ENCODE measurements at regions not wholly inside any gene's neighbourhood (a gene's known extent, or its start where the extent isn't known, plus 50 kb on each side); places are given as distances from the start of the nearest gene placed in this dataset.

- Histone ChIP-seq H2AFZ (ENCODE audit: insufficient read depth, low read depth, low read length, poor library complexity, severe bottlenecking) (no peak overlapping the region), H3K79me2 (ENCODE audit: insufficient read depth, low read length) (no peaks in the 10 kb centered on the region), H3K27ac (ENCODE audit: low read depth in 1 of 2, low read length in 2 of 2) (no peak overlapping the region), H3K4me1 (ENCODE audit: control insufficient read depth in 1 of 2, insufficient read depth in 2 of 2, low read length in 2 of 2) (peaks cover 5 to 8% of the 10 kb centered on the region in 2 donors), H3K9ac (ENCODE audit: insufficient read depth, low read length, poor library complexity, severe bottlenecking) (no peak overlapping the region), H3K27me3 (ENCODE audit: control insufficient read depth in 2 of 2, insufficient read depth in 2 of 2, low read length in 2 of 2) (peaks cover 0 to 11% of the 10 kb centered on the region in 2 donors), H3K4me3 (replicated peaks in 1 of 3; ENCODE audit: low read depth in 2 of 3, low read length in 3 of 3) (no peak overlapping the region), H3K4me2 (replicated peaks; ENCODE audit: extremely low read depth, low read length, poor library complexity, severe bottlenecking) (no peak overlapping the region), H3K9me3 (replicated peaks in 1 of 2; ENCODE audit: control insufficient read depth in 1 of 2, insufficient read depth in 1 of 2, low read length in 2 of 2) (no peaks in the 10 kb centered on the region), H4K20me1 (ENCODE audit: insufficient read depth, low read length) (no peaks in the 10 kb centered on the region), H3K36me3 (replicated peaks in 1 of 2; ENCODE audit: control insufficient read depth in 1 of 2, insufficient read depth in 2 of 2, low read length in 2 of 2) (no peaks in the 10 kb centered on the region)
- Mint-ChIP-seq H3K27me3 (ENCODE audit: low read depth in 3 of 3) (peaks cover 15 to 40% (median 18%) of the 10 kb centered on the region in 3 donors), H3K27ac (no peak overlapping the region), H3K4me3 (no peak overlapping the region), H3K9me3 (peaks cover 0 to 5% (median 0%) of the 10 kb centered on the region in 7 donors), H3K36me3 (no peaks in the 10 kb centered on the region), H3K4me1 (peaks cover 13% of the 10 kb centered on the region)
- WGBS (ENCODE audit: insufficient coverage): 100% methylated on average over 2 of the region's 10 CpGs
- intact Hi-C loops (cut with micrococcal nuclease): no loop called here
- no peak for DNase-seq
- TF ChIP-seq, protein P1, sequence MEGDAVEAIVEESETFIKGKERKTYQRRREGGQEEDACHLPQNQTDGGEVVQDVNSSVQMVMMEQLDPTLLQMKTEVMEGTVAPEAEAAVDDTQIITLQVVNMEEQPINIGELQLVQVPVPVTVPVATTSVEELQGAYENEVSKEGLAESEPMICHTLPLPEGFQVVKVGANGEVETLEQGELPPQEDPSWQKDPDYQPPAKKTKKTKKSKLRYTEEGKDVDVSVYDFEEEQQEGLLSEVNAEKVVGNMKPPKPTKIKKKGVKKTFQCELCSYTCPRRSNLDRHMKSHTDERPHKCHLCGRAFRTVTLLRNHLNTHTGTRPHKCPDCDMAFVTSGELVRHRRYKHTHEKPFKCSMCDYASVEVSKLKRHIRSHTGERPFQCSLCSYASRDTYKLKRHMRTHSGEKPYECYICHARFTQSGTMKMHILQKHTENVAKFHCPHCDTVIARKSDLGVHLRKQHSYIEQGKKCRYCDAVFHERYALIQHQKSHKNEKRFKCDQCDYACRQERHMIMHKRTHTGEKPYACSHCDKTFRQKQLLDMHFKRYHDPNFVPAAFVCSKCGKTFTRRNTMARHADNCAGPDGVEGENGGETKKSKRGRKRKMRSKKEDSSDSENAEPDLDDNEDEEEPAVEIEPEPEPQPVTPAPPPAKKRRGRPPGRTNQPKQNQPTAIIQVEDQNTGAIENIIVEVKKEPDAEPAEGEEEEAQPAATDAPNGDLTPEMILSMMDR (IDR thresholded peaks at IDR 0.05): no peak
Observed at GRCh38 chr7:370775-371118, 80.8 kb downstream of the FOXL3 start.

GRCh38 chr7:371119-371778, 81.3 kb downstream of the FOXL3 start:
- H3K9me3 ChIP-seq (replicated peaks in 1 of 2; ENCODE audit: control insufficient read depth in 1 of 2, insufficient read depth in 1 of 2, low read length in 2 of 2): no peaks in the 10 kb centered on the region
- Mint-ChIP-seq H3K36me3 (no peaks in the 10 kb centered on the region), H3K27ac (no peak overlapping the region), H3K4me1 (peaks cover 8% of the 10 kb centered on the region), H3K9me3 (peaks cover 0 to 3% (median 0%) of the 10 kb centered on the region in 7 donors), H3K4me3 (peak overlapping the region in 1 of 2 donors; percentile 4), H3K27me3 (ENCODE audit: low read depth in 3 of 3) (peaks cover 15 to 39% (median 16%) of the 10 kb centered on the region in 3 donors)
- H3K4me3 ChIP-seq (replicated peaks in 1 of 3; ENCODE audit: low read depth in 2 of 3, low read length in 3 of 3): no peak overlapping the region
- H3K27ac ChIP-seq (ENCODE audit: low read depth in 1 of 2, low read length in 2 of 2): no peak overlapping the region
- H3K27me3 ChIP-seq (ENCODE audit: control insufficient read depth in 2 of 2, insufficient read depth in 2 of 2, low read length in 2 of 2): peaks cover 0 to 15% of the 10 kb centered on the region in 2 donors
- DNase-seq: no peak
- TF ChIP-seq, protein P1 (IDR thresholded peaks at IDR 0.05): no peak
- H3K36me3 ChIP-seq (replicated peaks in 1 of 2; ENCODE audit: control insufficient read depth in 1 of 2, insufficient read depth in 2 of 2, low read length in 2 of 2): no peaks in the 10 kb centered on the region
- intact Hi-C loops (cut with micrococcal nuclease): no loop called here
- H3K4me1 ChIP-seq (ENCODE audit: control insufficient read depth in 1 of 2, insufficient read depth in 2 of 2, low read length in 2 of 2): peaks cover 2 to 3% of the 10 kb centered on the region in 2 donors
- no peaks in the 10 kb centered on the region for H3K79me2 ChIP-seq (ENCODE audit: insufficient read depth, low read length)
- WGBS (ENCODE audit: insufficient coverage): 97% methylated on average over 10 of the region's 13 CpGs
- no peak overlapping the region for H3K9ac ChIP-seq (ENCODE audit: insufficient read depth, low read length, poor library complexity, severe bottlenecking)
- H2AFZ ChIP-seq (ENCODE audit: insufficient read depth, low read depth, low read length, poor library complexity, severe bottlenecking): no peak overlapping the region
- no peak overlapping the region for H3K4me2 ChIP-seq (replicated peaks; ENCODE audit: extremely low read depth, low read length, poor library complexity, severe bottlenecking)
- no peaks in the 10 kb centered on the region for H4K20me1 ChIP-seq (ENCODE audit: insufficient read depth, low read length)

Data from CD14-positive monocyte (primary cell).